Activated CD4-positive, alpha-beta T cell treated with anti-CD3 and anti-CD28 coated beads, Interleukin-2, Interleukin-6, amounts not matched to agents 100 ng/mL and 50 ng/mL, durations not matched to agents 16 hours and 8 hours (primary cell): ENCODE measurements at regions not wholly inside any gene's neighbourhood (a gene's known extent, or its start where the extent isn't known, plus 50 kb on each side); places are given as distances from the start of the nearest gene placed in this dataset.
A peak's percentile ranks its signal among the peaks of the same experiment; 100 is the strongest.

Source experiments
- DNase-seq: peaks from one replicate; pipeline ENCODE4 v3.0.0-alpha.2; 2020

- DNase-seq, result no peak
These were observed 91.2 kb upstream of the KLHL29 start for GRCh38 chr2:23293731-23294130.

- no peak for DNase-seq
These were observed 90.7 kb upstream of the KLHL29 start for GRCh38 chr2:23294238-23294637.

GRCh38 chr2:23296691-23297090 lies 88.3 kb upstream of the KLHL29 start:
- DNase-seq, result no peak

- DNase-seq, result no peak
These were observed 87.9 kb upstream of the KLHL29 start for GRCh38 chr2:23297112-23297511.

- DNase-seq, result no peak
These were observed 86.4 kb upstream of the KLHL29 start for GRCh38 chr2:23298551-23298950.

- no peak for DNase-seq
These were observed 85.3 kb upstream of the KLHL29 start for GRCh38 chr2:23299476-23300195.

GRCh38 chr2:23301136-23301535 lies 83.8 kb upstream of the KLHL29 start:
- no peak for DNase-seq

GRCh38 chr2:23302591-23302990 lies 82.4 kb upstream of the KLHL29 start:
- DNase-seq, result no peak

GRCh38 chr2:23306401-23306800 lies 78.6 kb upstream of the KLHL29 start:
- DNase-seq, result no peak

- DNase-seq, result no peak
These were observed 73.8 kb upstream of the KLHL29 start for GRCh38 chr2:23311186-23311585.

GRCh38 chr2:23312996-23313606 lies 71.9 kb upstream of the KLHL29 start:
- DNase-seq, result peak; percentile 28

- no peak for DNase-seq
These were observed 70.3 kb upstream of the KLHL29 start for GRCh38 chr2:23314687-23315086.

GRCh38 chr2:23320058-23320457 lies 64.9 kb upstream of the KLHL29 start:
- DNase-seq, result no peak

- no peak for DNase-seq
These were observed 63.2 kb upstream of the KLHL29 start for GRCh38 chr2:23321751-23322150.

GRCh38 chr2:23322567-23323197 lies 62.3 kb upstream of the KLHL29 start:
- DNase-seq, result no peak

GRCh38 chr2:23323198-23323916 lies 61.6 kb upstream of the KLHL29 start:
- no peak for DNase-seq

- DNase-seq, result no peak
These were observed 60.9 kb upstream of the KLHL29 start for GRCh38 chr2:23323917-23324680.

- no peak for DNase-seq
These were observed 58.6 kb upstream of the KLHL29 start for GRCh38 chr2:23326330-23326729.

GRCh38 chr2:23327416-23327815 lies 57.6 kb upstream of the KLHL29 start:
- no peak for DNase-seq

- no peak for DNase-seq
These were observed 57.1 kb upstream of the KLHL29 start for GRCh38 chr2:23327887-23328286.

GRCh38 chr2:23330214-23330613 lies 54.8 kb upstream of the KLHL29 start:
- peak; percentile 2 for DNase-seq
